Body of pancreas (tissue), 4 donors: ENCODE measurements at regions not wholly inside any gene's neighbourhood (a gene's known extent, or its start where the extent isn't known, plus 50 kb on each side); places are given as distances from the start of the nearest gene placed in this dataset.

ENCODE experiments used
- ATAC-seq: fragments of 150-250 bp; one replicate; pipeline ENCODE4 v1.9.1; 2016
- DNase-seq, 4 donors: peaks; one replicate each; pipeline ENCODE4 v3.0.0-alpha.2; 2019
- H3K27ac ChIP-seq, 4 donors: fragments of 200-600 bp; sonication (generic); 1 replicate in 3 of 4; 2 replicates in 1 of 4; pipeline versions ENCODE4 v1.5.1 to v1.6.1; 2016 to 2019; ENCODE audit warnings: mild to moderate bottlenecking in 1 of 4, mixed read lengths in 1 of 4, moderate library complexity in 1 of 4
- H3K27me3 ChIP-seq, 2 donors: fragments of 200-600 bp; sonication (generic); one replicate each; pipeline ENCODE4 v1.6.0; 2016; ENCODE audit warnings: mild to moderate bottlenecking in 1 of 2
- H3K36me3 ChIP-seq, 2 donors: fragments of 200-600 bp; sonication (generic); replicated peaks in 1 of 2; 2 replicates each; pipeline ENCODE4 v1.5.1; 2016; ENCODE audit warnings: low read depth in 2 of 2; ENCODE audit not compliant: insufficient read depth in 1 of 2
- H3K4me1 ChIP-seq: fragments of 200-600 bp; sonication (generic); one replicate; pipeline ENCODE4 v1.6.0; 2016
- H3K4me3 ChIP-seq, 2 donors: fragments of 200-600 bp; sonication (generic); 1 replicate in 1 of 2; 2 replicates in 1 of 2; pipeline ENCODE4 v1.5.1; 2016 to 2019
- H3K9me3 ChIP-seq, 3 donors: fragments of 200-600 bp; sonication (generic); 1 replicate in 2 of 3; 2 replicates in 1 of 3; pipeline ENCODE4 v1.5.1; 2016
- CTCF ChIP-seq, 7 experiments: fragments of 450-650 bp in 4 of 7; fragments of 200-600 bp in 3 of 7; sonication (generic) in 3 of 7; IDR thresholded peaks; one replicate each; pipeline ENCODE4 v1.5.1; 2016 to 2019; ENCODE audit warnings: antibody characterized with exemption in 7 of 7
- POLR2A ChIP-seq, 3 donors: fragments of 450-650 bp; IDR thresholded peaks; one replicate each; pipeline ENCODE4 v1.6.1; 2016; ENCODE audit warnings: antibody characterized with exemption in 3 of 3, mild to moderate bottlenecking in 2 of 3
- WGBS, 2 donors: methylation state at CpG; one replicate each; pipeline ENCODE4 v1.1.5; 2017; 5-methylcytosine and 5-hydroxymethylcytosine counted together
- intact Hi-C: fragments of 100-400 bp; cut with DNase I; formaldehyde crosslinking; loops from one replicate; pipeline ENCODE4 v1.15.1; 2023

DNA sequence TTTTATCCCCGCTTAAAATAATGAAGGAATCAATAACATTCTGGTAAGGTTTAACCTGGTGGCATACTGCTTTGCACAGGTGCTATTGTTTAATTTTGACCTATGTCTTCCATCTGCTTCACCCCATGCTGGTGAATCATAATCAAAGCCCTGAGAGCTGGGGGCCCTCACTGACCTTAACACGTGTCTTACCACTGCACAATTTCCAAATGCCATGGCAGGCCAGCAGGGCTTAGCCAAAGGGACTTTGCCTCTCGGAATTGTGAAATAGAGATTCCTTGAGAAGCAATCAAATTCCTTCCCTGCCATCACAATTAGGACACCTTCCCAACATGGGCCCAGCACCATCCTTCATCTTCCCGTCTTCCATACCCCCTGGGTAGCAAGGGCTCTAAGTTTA lies 242.6 kb upstream of the THBS1 start:
- ATAC-seq (no peak), DNase-seq (no peak)
- Histone ChIP-seq H3K4me1 (no peaks in the 10 kb centered on the region), H3K27me3 (no peaks in the 10 kb centered on the region), H3K4me3 (no peak overlapping the region), H3K36me3 (no peaks in the 10 kb centered on the region), H3K27ac (no peak overlapping the region), H3K9me3 (no peaks in the 10 kb centered on the region)
- intact Hi-C loops = no loop called here
- TF ChIP-seq CTCF (IDR thresholded peaks at IDR 0.05) (no peak), POLR2A (IDR thresholded peaks at IDR 0.05) (no peak)
- WGBS, 2 donors = 79 to 91% methylated on average over 4 of the region's 4 CpGs

DNA sequence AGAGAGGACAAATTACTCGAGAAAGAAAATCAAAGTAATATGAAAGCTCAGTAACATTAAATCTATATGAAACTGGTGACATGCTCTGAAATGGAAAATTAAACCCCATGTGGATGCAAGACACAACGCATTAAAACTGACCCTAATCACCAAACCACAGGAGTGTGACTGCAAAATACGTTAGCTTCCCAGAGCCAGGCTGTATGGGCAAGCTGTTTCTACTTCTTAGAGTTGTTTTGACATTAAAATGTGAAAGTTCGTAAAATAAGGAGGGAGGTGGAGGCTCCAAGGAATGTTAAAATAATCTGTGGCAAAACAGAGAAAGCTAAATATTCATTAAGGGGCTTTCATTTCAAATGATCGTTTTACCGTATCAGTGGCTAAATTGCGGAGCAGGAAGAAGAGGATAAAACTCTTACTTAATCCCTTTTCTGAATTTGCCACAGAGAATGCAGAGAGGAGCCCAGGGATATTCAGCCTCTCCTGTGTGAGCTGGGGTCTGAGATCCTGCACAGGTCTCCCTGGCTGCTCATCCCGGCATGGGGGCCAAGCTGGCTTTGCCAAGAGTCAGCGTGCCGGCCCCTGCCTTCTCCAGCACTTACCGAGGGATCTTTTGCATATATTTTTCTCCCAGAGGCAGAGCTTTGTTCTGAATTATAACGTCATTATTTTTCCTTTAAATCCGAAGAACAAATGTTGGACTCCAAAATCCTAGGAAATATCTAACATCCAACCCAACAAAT lies 239.8 kb upstream of the THBS1 start:
- no peak for ATAC-seq
- Histone ChIP-seq H3K4me1 (no peaks in the 10 kb centered on the region), H3K27ac (no peak overlapping the region), H3K4me3 (no peak overlapping the region), H3K36me3 (no peaks in the 10 kb centered on the region), H3K27me3 (no peaks in the 10 kb centered on the region), H3K9me3 (no peaks in the 10 kb centered on the region)
- TF ChIP-seq POLR2A (IDR thresholded peaks at IDR 0.05) (no peak), CTCF (IDR thresholded peaks at IDR 0.05) (no peak)
- WGBS, 2 donors = 81 to 83% methylated on average over 13 of the region's 13 CpGs
- DNase-seq = no peak
- intact Hi-C loops = no loop called here

DNA sequence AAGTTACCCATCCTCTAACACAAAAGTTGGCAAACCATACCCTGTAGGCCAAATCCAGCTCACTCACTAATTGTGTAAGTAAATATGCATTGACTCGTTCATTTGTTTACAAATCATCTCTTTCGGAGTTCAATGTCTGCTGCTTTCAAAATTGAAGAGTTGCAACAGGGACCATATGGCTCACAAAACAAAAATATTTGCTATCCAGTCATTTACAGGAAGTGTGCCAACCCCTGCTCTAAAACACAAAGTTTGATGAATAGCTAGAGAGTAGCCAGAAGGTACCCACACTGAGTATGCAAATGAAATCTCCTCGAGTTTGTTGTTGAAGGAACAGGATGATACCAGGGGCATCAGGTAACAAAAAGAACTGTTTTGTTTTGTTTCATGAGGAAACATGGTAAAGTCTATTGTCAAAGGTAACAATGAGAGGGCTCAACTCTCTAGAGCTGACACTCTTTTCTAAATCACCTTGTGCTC lies 236.2 kb upstream of the THBS1 start:
- 65 to 72% methylated on average over 3 of the region's 3 CpGs for WGBS, 2 donors
- no peak for DNase-seq
- Histone ChIP-seq H3K36me3 (no peaks in the 10 kb centered on the region), H3K4me1 (no peaks in the 10 kb centered on the region), H3K27ac (no peak overlapping the region), H3K4me3 (no peak overlapping the region), H3K27me3 (no peaks in the 10 kb centered on the region), H3K9me3 (no peaks in the 10 kb centered on the region)
- no peak for ATAC-seq
- intact Hi-C loops = no loop called here
- TF ChIP-seq CTCF (IDR thresholded peaks at IDR 0.05) (no peak), POLR2A (IDR thresholded peaks at IDR 0.05) (no peak)

- ATAC-seq = no peak
- intact Hi-C loops = no loop called here
- Histone ChIP-seq H3K27ac (no peak overlapping the region), H3K4me1 (no peaks in the 10 kb centered on the region), H3K27me3 (no peaks in the 10 kb centered on the region), H3K4me3 (no peak overlapping the region), H3K9me3 (no peaks in the 10 kb centered on the region), H3K36me3 (no peaks in the 10 kb centered on the region)
- TF ChIP-seq CTCF (IDR thresholded peaks at IDR 0.05) (no peak), POLR2A (IDR thresholded peaks at IDR 0.05) (no peak)
- WGBS, 2 donors = 59 to 60% methylated on average over 3 of the region's 3 CpGs
- no peak for DNase-seq
Measured at GRCh38 chr15:39345176-39345575, 235.7 kb upstream of the THBS1 start.

- no peaks in the 10 kb centered on the region for H3K27me3 ChIP-seq
- WGBS, 2 donors = 94% methylated on average over 1 of the region's 1 CpG
- DNase-seq (no peak), ATAC-seq (no peak)
- H3K9me3 ChIP-seq = no peaks in the 10 kb centered on the region
- no peaks in the 10 kb centered on the region for H3K36me3 ChIP-seq
- no peak overlapping the region for H3K27ac ChIP-seq
- TF ChIP-seq POLR2A (IDR thresholded peaks at IDR 0.05) (no peak), CTCF (IDR thresholded peaks at IDR 0.05) (no peak)
- intact Hi-C loops = no loop called here
- no peaks in the 10 kb centered on the region for H3K4me1 ChIP-seq
- no peak overlapping the region for H3K4me3 ChIP-seq
Measured at GRCh38 chr15:39347453-39347852, 233.4 kb upstream of the THBS1 start.
